ENCODE measurements at regions not wholly inside any gene's neighbourhood (a gene's known extent, or its start where the extent isn't known, plus 50 kb on each side); places are given as distances from the start of the nearest gene placed in this dataset.
"Not testable (repeated sequence)": the region's sequence is repeated elsewhere in the genome, so short reads cannot be mapped to it uniquely, and the experiment has no call there.

- peaks cover 5 to 15% of the 10 kb centered on the region in 2 donors for H3K27me3 Mint-ChIP-seq
- H3K4me1 Mint-ChIP-seq: no peaks in the 10 kb centered on the region
- H3K27ac Mint-ChIP-seq: no peak overlapping the region
- DNase-seq (no peak), ATAC-seq (replicated peaks) (no peak)
- no peaks in the 10 kb centered on the region for H3K9me3 Mint-ChIP-seq
- H3K36me3 Mint-ChIP-seq: no peaks in the 10 kb centered on the region
- no peak overlapping the region for H3K4me3 Mint-ChIP-seq
Observed at GRCh38 chr12:5260591-5261086, 171.3 kb upstream of the NTF3 start.

DNA sequence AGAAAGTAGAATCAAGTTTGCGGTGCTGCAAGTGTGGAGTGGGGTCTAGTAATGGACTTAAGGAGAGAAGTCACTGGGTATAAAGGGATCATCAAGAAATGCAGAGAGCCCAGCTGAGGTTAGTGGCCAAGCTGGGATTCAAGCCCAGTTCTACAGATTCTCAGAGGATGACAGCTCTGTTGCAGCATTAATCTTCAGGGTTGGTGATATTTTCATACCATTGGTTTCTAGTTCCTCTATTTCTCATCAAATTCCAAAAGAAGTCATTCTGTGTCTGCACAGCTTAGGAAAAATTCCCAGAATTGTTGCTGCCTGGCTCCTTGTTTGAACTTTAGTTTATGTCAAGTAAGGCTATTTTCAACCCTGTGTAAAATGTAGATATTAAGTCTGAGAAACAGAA lies 169.5 kb upstream of the NTF3 start:
- Mint-ChIP-seq H3K27ac (no peak overlapping the region), H3K4me3 (no peak overlapping the region), H3K4me1 (no peaks in the 10 kb centered on the region), H3K27me3 (peaks cover 9 to 11% of the 10 kb centered on the region in 2 donors), H3K36me3 (no peaks in the 10 kb centered on the region), H3K9me3 (peaks cover 3 to 5% of the 10 kb centered on the region in 2 donors)
- no peak for ATAC-seq (replicated peaks)
- DNase-seq: no peak

GRCh38 chr12:5262885-5263284 lies 169.0 kb upstream of the NTF3 start:
- DNase-seq (no peak), ATAC-seq (replicated peaks) (no peak)
- Mint-ChIP-seq H3K9me3 (peaks cover 3 to 5% of the 10 kb centered on the region in 2 donors), H3K4me3 (no peak overlapping the region), H3K4me1 (no peaks in the 10 kb centered on the region), H3K27ac (no peak overlapping the region), H3K36me3 (no peaks in the 10 kb centered on the region), H3K27me3 (peaks cover 5 to 7% of the 10 kb centered on the region in 2 donors)

- Mint-ChIP-seq H3K4me3 (no peak overlapping the region), H3K9me3 (peaks cover 3 to 5% of the 10 kb centered on the region in 2 donors), H3K27ac (no peak overlapping the region), H3K4me1 (no peaks in the 10 kb centered on the region), H3K27me3 (peaks cover 5 to 7% of the 10 kb centered on the region in 2 donors), H3K36me3 (no peaks in the 10 kb centered on the region)
- ATAC-seq (replicated peaks): no peak
- no peak for DNase-seq
Observed at GRCh38 chr12:5264006-5264405, 167.9 kb upstream of the NTF3 start.

DNA sequence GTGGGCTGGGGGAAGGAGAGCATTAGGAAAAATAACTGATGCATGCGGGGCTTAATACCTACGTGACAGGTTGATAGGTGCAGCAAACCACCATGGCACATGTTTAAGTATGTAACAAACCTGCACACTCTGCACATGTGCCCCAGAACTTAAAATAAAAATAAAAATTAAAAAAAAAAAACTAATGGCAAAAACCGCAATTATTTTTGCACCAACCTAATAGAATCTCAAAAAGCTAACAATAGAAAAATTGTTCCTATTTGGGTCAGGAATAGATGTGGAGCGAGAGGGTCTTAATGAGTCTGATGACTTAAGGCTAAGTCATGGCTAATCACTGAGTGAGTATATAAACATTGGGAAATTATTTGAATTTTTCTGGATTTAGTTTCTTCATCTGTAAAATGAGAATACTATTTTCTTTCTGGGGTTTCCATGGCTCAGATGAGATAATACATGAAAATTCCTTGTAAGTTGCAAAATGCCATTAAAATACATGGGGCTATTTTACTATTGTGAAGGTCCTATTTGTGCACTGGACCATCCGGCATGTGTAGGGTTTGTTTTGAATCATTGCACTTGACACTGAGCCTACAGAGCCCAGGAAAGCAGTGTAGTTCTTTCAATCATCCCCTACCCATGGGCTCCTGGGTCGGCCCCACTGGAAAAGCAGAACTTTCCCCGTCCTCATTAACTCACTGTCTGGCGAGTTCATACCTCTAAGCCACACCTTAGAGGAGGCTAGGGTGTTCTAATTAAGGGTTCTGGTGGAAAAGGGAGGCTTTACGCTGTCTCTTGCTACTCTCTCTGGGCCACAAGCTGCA lies 164.1 kb upstream of the NTF3 start:
- no peak for ATAC-seq (replicated peaks)
- no peak overlapping the region for H3K4me3 Mint-ChIP-seq
- H3K27ac Mint-ChIP-seq: no peak overlapping the region
- peaks cover 3 to 5% of the 10 kb centered on the region in 2 donors for H3K9me3 Mint-ChIP-seq
- peaks cover 5 to 11% of the 10 kb centered on the region in 2 donors for H3K27me3 Mint-ChIP-seq
- no peaks in the 10 kb centered on the region for H3K4me1 Mint-ChIP-seq
- H3K36me3 Mint-ChIP-seq: no peaks in the 10 kb centered on the region
- no peak for DNase-seq

DNA sequence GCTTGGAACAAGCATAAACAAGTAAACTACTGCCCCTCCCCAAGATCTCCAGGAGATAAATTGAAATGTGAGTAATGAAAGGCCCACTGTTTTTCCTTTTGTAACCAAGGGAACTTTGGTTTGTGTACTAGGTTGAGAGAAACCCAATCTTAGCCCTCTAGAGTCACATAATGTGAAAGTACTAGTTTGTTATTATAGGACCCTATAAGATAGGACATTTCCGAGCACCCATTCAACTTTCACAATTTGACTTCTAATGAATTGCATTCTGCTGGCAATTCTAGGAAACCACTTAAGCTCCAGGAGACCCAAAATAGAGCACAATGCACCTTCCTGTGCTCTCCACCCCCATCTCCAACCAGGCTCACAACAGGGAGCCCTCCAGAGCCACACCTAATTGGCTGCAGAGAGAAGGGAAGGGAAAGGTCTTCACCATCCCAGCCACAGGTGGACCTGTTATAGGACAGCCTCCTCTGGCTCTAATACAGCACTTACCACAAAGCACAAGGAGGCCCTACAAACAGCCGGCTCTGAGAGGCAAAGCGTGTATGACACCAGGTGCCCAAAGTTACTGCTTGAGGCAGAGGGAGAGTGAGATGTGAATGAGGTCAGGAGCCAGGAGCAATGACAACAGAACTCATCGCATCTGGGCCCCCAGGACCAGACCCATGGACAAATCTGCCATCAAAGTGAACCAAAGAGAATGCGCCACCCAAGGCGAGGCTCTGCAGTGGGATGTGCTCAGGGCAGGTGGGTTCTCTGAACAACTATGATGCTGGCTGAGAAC lies 163.3 kb upstream of the NTF3 start:
- ATAC-seq (replicated peaks) (no peak), DNase-seq (no peak)
- Mint-ChIP-seq H3K4me1 (no peaks in the 10 kb centered on the region), H3K4me3 (no peak overlapping the region), H3K27me3 (peaks cover 5 to 11% of the 10 kb centered on the region in 2 donors), H3K9me3 (peaks cover 3 to 5% of the 10 kb centered on the region in 2 donors), H3K36me3 (no peaks in the 10 kb centered on the region), H3K27ac (no peak overlapping the region)

DNA sequence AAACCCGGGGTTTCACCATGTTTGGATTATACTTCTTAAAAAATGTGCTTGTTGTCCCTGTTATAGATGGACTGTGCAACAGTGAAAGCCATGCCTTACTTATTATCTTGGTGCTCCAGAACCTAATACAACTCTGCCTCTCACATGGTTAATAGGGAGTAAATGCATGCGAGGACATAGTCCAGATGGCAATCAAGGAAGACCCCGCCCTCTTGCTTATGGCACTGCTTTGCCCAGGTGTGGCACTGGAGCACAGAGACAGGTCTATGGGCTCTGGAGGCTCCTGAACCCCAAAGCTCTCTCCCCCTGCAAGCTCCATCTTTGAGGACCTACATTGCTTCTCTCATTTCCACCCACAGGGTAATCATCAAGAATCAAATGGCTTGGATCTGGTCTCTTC lies 162.1 kb upstream of the NTF3 start:
- DNase-seq (no peak), ATAC-seq (replicated peaks) (no peak)
- H3K27me3 Mint-ChIP-seq: peaks cover 3 to 16% of the 10 kb centered on the region in 2 donors
- peaks cover 3 to 5% of the 10 kb centered on the region in 2 donors for H3K9me3 Mint-ChIP-seq
- H3K4me1 Mint-ChIP-seq: no peaks in the 10 kb centered on the region
- H3K4me3 Mint-ChIP-seq: no peak overlapping the region
- H3K27ac Mint-ChIP-seq: no peak overlapping the region
- no peaks in the 10 kb centered on the region for H3K36me3 Mint-ChIP-seq

GRCh38 chr12:5272018-5272785 lies 159.7 kb upstream of the NTF3 start:
- Mint-ChIP-seq H3K4me1 (no peaks in the 10 kb centered on the region), H3K4me3 (no peak overlapping the region), H3K9me3 (peaks cover 2% of the 10 kb centered on the region in 2 donors), H3K36me3 (no peaks in the 10 kb centered on the region), H3K27ac (no peak overlapping the region), H3K27me3 (peaks cover 0 to 9% of the 10 kb centered on the region in 2 donors)
- DNase-seq (no peak), ATAC-seq (replicated peaks) (no peak)

- DNase-seq: no peak
- H3K27me3 Mint-ChIP-seq: peaks cover 0 to 9% of the 10 kb centered on the region in 2 donors
- H3K4me1 Mint-ChIP-seq: no peaks in the 10 kb centered on the region
- H3K27ac Mint-ChIP-seq: no peak overlapping the region
- no peaks in the 10 kb centered on the region for H3K9me3 Mint-ChIP-seq
- H3K4me3 Mint-ChIP-seq: no peak overlapping the region
- no peak for ATAC-seq (replicated peaks)
- H3K36me3 Mint-ChIP-seq: no peaks in the 10 kb centered on the region
Observed at GRCh38 chr12:5273709-5274108, 158.2 kb upstream of the NTF3 start.

GRCh38 chr12:5276327-5276880 lies 155.5 kb upstream of the NTF3 start:
- H3K4me3 Mint-ChIP-seq: no peak overlapping the region
- H3K9me3 Mint-ChIP-seq: no peaks in the 10 kb centered on the region
- DNase-seq (no peak), ATAC-seq (replicated peaks) (no peak)
- peaks cover 0 to 9% of the 10 kb centered on the region in 2 donors for H3K27me3 Mint-ChIP-seq
- H3K4me1 Mint-ChIP-seq: no peaks in the 10 kb centered on the region
- H3K27ac Mint-ChIP-seq: no peak overlapping the region
- H3K36me3 Mint-ChIP-seq: no peaks in the 10 kb centered on the region

- H3K9me3 Mint-ChIP-seq: no peaks in the 10 kb centered on the region
- ATAC-seq (replicated peaks) (no peak), DNase-seq (no peak)
- no peaks in the 10 kb centered on the region for H3K36me3 Mint-ChIP-seq
- no peaks in the 10 kb centered on the region for H3K27me3 Mint-ChIP-seq
- no peaks in the 10 kb centered on the region for H3K4me1 Mint-ChIP-seq
- no peak overlapping the region for H3K27ac Mint-ChIP-seq
- H3K4me3 Mint-ChIP-seq: no peak overlapping the region
Observed at GRCh38 chr12:5280086-5280485, 151.8 kb upstream of the NTF3 start.

DNA sequence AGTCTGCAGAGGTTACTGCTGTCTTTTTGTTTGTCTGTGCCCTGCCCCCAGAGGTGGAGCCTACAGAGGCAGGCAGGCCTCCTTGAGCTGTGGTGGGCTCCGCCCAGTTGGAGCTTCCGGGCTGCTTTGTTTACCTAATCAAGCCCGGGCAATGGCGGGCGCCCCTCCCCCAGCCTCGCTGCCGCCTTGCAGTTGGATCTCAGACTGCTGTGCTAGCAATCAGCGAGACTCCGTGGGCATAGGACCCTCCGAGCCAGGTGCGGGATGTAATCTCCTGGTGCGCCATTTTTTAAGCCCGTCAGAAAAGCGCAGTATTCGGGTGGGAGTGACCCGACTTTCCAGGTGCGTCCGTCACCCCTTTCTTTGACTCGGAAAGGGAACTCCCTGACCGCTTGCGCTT lies 141.5 kb upstream of the NTF3 start:
- not testable (repeated sequence) for H3K9me3 Mint-ChIP-seq; H3K4me3 Mint-ChIP-seq; H3K27ac Mint-ChIP-seq; H3K4me1 Mint-ChIP-seq; H3K36me3 Mint-ChIP-seq; ATAC-seq (replicated peaks); DNase-seq
- H3K27me3 Mint-ChIP-seq: peaks cover 4 to 15% of the 10 kb centered on the region in 2 donors

GRCh38 chr12:5292651-5293050 lies 139.3 kb upstream of the NTF3 start:
- peaks cover 4 to 15% of the 10 kb centered on the region in 2 donors for H3K27me3 Mint-ChIP-seq
- H3K36me3 Mint-ChIP-seq: no peaks in the 10 kb centered on the region
- no peaks in the 10 kb centered on the region for H3K9me3 Mint-ChIP-seq
- DNase-seq (no peak), ATAC-seq (replicated peaks) (no peak)
- no peaks in the 10 kb centered on the region for H3K4me1 Mint-ChIP-seq
- H3K4me3 Mint-ChIP-seq: no peak overlapping the region
- H3K27ac Mint-ChIP-seq: no peak overlapping the region

- peaks cover 4 to 15% of the 10 kb centered on the region in 2 donors for H3K27me3 Mint-ChIP-seq
- ATAC-seq (replicated peaks): no peak
- no peak overlapping the region for H3K27ac Mint-ChIP-seq
- no peaks in the 10 kb centered on the region for H3K9me3 Mint-ChIP-seq
- no peak for DNase-seq
- no peaks in the 10 kb centered on the region for H3K36me3 Mint-ChIP-seq
- H3K4me1 Mint-ChIP-seq: no peaks in the 10 kb centered on the region
- no peak overlapping the region for H3K4me3 Mint-ChIP-seq
Observed at GRCh38 chr12:5293773-5294172, 138.1 kb upstream of the NTF3 start.
